ENCODE measurements at regions not wholly inside any gene's neighbourhood (a gene's known extent, or its start where the extent isn't known, plus 50 kb on each side); places are given as distances from the start of the nearest gene placed in this dataset.

DNA sequence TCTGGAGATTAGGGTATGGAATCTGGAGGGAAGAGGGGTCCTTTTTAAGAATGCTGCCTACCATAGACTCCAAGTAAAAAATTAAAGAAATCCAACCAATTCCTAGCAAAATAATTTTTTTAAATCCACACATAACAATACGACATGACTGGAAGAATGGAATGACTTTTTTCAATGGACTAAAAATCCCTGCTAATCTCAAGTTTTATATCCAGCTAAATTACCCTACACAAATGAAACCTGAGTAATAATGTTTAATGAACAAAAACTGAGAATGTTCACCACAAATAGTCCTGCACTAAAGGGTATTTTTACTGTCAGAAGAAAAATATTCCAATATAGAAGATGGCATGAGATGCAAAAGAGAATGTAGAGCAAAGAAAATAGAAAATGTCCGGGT is 220.3 kb upstream of the AGTR1 start:
- no peak for DNase-seq (ENCODE audit: low read depth in 2 of 2)
- TF ChIP-seq, protein P1, sequence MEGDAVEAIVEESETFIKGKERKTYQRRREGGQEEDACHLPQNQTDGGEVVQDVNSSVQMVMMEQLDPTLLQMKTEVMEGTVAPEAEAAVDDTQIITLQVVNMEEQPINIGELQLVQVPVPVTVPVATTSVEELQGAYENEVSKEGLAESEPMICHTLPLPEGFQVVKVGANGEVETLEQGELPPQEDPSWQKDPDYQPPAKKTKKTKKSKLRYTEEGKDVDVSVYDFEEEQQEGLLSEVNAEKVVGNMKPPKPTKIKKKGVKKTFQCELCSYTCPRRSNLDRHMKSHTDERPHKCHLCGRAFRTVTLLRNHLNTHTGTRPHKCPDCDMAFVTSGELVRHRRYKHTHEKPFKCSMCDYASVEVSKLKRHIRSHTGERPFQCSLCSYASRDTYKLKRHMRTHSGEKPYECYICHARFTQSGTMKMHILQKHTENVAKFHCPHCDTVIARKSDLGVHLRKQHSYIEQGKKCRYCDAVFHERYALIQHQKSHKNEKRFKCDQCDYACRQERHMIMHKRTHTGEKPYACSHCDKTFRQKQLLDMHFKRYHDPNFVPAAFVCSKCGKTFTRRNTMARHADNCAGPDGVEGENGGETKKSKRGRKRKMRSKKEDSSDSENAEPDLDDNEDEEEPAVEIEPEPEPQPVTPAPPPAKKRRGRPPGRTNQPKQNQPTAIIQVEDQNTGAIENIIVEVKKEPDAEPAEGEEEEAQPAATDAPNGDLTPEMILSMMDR (IDR thresholded peaks at IDR 0.05; ENCODE audit: low read depth, low read length) = no peak
- H3K4me3 ChIP-seq (replicated peaks in 1 of 2; ENCODE audit: low read depth in 2 of 2, low read length in 2 of 2) = no peak overlapping the region

DNA sequence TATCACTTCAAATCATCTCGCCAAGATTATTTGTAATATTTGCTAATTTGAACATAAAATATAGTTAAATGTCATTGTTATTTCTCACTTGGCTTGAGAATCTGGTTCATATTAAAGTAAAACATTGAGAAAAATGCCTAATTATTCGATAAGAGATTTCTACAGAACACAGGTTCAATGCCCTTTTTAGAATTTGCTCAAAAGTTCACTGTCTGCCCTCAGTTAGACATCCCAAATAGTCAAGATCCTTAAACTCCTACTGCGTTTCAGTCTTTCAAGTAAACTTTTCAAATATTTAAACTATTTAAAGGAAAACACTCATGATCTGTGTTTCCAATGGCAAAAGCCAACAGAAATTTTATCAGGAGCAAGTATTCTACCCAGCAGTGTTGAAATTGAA is 204.1 kb upstream of the AGTR1 start:
- no peak overlapping the region for H3K4me3 ChIP-seq (replicated peaks in 1 of 2; ENCODE audit: low read depth in 2 of 2, low read length in 2 of 2)
- DNase-seq (ENCODE audit: low read depth in 2 of 2) = no peak
- TF ChIP-seq, protein P1 (IDR thresholded peaks at IDR 0.05; ENCODE audit: low read depth, low read length) = no peak

DNA sequence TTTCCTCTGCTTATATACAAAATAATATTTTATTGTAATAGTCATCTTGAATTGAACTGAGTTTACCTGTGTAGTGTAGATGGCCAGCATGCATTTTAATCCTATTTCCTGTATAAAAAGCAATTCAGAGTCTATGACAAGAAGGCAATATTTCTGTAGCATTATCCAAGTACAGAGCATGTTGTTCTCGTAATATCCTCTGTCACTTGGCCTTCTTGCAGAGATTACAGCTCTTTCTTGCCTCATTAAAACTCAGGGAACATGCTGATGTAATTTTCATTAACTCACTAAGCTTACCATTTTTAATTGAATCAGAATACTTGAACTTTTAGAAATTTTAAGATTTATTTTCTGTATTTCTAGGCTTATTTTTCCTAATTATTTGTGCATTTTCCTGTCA is 203.3 kb upstream of the AGTR1 start:
- H3K4me3 ChIP-seq (replicated peaks in 1 of 2; ENCODE audit: low read depth in 2 of 2, low read length in 2 of 2) = no peak overlapping the region
- TF ChIP-seq, protein P1 (IDR thresholded peaks at IDR 0.05; ENCODE audit: low read depth, low read length) = no peak
- peak in 1 of 2 donors; percentile 10 for DNase-seq (ENCODE audit: low read depth in 2 of 2)

- TF ChIP-seq, protein P1 (IDR thresholded peaks at IDR 0.05; ENCODE audit: low read depth, low read length) = no peak
- no peak overlapping the region for H3K4me3 ChIP-seq (replicated peaks in 1 of 2; ENCODE audit: low read depth in 2 of 2, low read length in 2 of 2)
- no peak for DNase-seq (ENCODE audit: low read depth in 2 of 2)
Measured at GRCh38 chr3:148500881-148501280, 196.8 kb upstream of the AGTR1 start.

DNA sequence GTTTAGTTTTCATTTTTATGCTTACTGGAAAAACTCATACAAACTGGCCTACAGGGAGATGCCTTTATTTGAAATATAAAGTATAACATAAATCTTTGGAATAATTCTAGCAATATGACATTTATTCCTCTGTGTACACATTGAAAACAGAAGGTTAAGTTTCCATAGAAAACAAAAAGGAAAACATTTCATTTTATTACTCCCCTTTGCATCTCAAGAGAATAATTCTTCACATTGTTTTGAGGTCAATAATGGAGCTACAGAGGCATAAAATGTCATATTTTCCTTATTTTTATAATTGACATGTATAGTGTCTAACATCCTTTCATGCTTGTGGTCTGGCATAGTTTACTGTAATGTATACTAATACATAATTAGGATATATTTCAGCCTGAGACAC is 187.6 kb upstream of the AGTR1 start:
- TF ChIP-seq, protein P1 (IDR thresholded peaks at IDR 0.05; ENCODE audit: low read depth, low read length) = no peak
- no peak overlapping the region for H3K4me3 ChIP-seq (replicated peaks in 1 of 2; ENCODE audit: low read depth in 2 of 2, low read length in 2 of 2)
- DNase-seq (ENCODE audit: low read depth in 2 of 2) = no peak

DNA sequence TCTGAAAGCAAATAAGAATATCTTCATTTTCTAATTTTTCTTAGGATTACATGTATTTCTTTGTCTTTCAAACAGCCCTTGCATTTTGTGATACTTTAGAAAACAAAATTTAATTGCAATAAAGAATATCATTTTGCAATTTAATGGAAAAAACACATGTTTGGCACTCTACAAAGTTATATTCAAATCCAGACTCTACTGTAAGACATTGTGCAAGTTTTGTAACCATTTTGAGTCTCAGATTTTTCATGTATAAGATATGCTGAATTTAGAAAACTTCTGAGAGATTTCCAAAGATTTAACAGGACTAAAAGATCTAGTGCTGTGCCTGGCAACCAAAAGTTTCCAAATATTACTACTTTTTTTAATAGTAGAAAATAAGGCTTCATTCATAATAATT is 187.1 kb upstream of the AGTR1 start:
- TF ChIP-seq, protein P1 (IDR thresholded peaks at IDR 0.05; ENCODE audit: low read depth, low read length) = no peak
- H3K4me3 ChIP-seq (replicated peaks in 1 of 2; ENCODE audit: low read depth in 2 of 2, low read length in 2 of 2) = no peak overlapping the region
- no peak for DNase-seq (ENCODE audit: low read depth in 2 of 2)

DNA sequence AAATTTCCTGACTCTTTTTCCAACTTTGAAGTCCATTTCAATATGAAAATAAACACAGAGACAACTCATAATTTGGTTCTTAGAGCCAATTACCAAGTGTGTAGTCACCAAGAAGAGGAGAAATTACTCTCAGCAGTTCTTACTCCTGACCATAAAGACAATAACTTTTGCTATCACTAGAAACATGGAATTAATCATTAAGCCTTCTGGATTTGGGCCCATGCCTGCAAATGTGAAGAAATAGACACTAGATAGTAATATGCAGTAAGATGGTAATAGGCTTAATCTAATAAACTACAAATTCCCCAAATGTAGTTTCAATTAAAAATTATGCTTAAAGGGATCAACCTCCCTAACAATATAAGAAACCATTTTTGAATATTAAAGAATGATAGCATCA is 185.1 kb upstream of the AGTR1 start:
- TF ChIP-seq, protein P1 (IDR thresholded peaks at IDR 0.05; ENCODE audit: low read depth, low read length) = no peak
- DNase-seq (ENCODE audit: low read depth in 2 of 2) = peak; percentile 5 to 37
- H3K4me3 ChIP-seq (replicated peaks in 1 of 2; ENCODE audit: low read depth in 2 of 2, low read length in 2 of 2) = no peak overlapping the region
